IPS DF 4.7 (cell line): ENCODE measurements at regions not wholly inside any gene's neighbourhood (a gene's known extent, or its start where the extent isn't known, plus 50 kb on each side); places are given as distances from the start of the nearest gene placed in this dataset.

Source experiments
- DNase-seq: peaks from one replicate; pipeline ENCODE4 v3.0.0-alpha.2; 2013; ENCODE audit warnings: low spot score; ENCODE audit errors: extremely low read depth

DNA sequence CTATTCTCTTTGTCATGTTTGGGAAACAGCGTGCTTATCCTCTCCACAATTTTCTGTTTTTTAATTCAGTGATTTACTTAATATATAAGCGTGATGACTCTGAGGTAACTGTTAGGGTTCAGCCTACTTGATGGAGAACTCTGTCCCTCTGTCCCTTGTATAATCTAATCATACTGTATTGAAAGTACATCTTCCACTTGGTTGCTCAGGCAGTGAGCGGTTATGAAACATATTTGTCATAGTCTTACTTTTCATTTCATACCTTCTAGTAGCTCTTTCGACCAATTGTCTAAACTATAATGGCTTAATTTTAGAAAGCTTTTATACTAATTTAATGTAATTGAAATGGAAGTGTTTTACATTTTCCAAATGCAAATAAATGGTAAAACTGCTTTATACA is 469.0 kb downstream of the TLL1 start:
- DNase-seq, result no peak

DNA sequence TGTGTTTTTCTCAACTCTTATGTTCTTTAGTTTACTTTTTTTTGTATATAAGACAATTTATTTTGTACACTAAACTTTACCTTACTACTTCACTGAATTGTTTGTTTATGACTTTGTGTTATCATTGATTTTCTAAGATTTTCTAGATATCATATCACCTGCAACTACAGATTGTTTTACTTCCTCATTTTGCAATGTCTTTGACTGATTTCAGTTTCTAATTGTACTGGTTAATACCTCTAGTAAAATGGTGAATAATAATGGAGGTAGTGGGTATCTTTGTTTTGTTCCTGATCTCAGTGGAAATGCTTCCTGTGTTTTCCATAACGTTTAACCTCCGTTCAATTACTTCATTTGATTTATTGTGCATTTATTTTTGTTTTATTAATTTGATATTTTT is 490.2 kb downstream of the TLL1 start:
- DNase-seq, result no peak

DNA sequence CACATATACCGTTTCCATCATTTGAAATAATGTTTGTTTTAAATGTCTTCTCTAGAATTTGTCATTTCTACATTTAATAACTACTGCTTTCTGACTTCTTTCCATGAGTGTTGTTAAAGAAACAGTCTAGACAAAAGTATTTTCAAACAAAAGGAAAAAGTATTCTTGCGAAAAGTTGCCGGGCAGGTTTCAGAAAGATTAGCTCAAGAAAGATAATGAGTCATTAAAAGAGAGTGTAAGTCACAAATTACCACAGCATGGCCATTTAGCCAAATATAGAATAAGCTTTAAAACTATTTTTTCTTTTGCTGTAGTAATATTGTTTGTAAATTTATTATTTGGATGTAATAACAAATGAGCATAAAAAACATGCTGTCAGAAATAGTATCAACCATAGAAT is 493.0 kb downstream of the TLL1 start:
- DNase-seq, result no peak

DNA sequence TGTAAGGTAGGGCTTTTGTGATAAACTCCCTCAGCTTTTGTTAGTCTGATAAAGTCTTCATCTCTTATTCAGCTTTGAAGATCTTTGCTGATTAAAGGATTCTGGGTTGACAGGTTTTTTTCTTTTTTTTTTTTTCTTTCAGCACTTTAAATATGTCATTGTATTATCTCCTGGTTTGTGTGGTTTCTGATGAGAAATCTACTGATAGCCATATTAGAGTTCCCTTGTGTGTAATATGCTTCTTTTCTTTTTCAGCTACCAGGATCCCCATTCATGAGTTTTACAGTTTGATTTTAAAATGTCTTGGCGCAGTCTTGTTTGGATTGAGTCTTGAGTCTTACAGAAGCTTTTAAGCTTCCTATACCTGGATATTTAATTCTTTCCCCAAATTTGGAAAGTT is 504.5 kb downstream of the TLL1 start:
- DNase-seq, result no peak

DNA sequence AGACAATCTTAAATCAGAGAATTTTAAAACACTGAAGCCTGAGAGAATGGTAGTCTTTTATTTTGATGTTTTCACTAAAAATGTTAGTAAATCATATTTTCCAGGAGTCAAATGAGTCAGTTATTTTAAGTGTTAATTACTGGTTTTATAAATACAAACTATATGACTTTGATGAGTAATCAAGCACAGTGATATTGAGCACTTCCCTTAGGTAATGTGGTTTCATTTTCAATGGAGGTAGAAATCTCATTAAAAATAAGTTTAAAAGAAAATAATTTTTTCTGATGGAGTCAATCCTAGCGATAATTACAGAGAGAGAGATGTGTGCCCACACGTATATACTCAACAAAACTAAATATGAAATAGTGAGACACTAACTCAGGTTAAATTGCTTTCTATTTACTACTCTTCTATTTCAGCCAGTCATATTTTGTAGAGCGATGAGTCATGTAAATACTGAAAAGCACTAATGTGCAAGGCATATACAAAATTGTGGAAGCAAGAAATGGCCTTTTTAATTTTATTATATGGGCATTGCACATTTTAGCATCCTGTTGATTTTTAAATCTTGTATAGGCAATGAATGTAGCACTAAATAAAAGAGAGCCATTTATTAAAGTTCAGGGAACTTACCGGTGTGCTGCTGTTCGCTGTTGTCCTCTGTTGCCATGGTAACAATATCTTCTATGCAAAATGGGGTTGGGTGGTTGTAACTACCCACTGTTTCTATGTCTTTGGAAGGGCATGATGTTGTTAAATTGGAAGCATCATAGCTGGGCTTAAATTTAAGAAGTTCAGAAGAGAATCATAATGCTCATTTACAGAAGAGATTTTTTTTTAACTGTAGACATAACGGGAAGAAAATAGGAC is 513.7 kb downstream of the TLL1 start:
- DNase-seq, result no peak

DNA sequence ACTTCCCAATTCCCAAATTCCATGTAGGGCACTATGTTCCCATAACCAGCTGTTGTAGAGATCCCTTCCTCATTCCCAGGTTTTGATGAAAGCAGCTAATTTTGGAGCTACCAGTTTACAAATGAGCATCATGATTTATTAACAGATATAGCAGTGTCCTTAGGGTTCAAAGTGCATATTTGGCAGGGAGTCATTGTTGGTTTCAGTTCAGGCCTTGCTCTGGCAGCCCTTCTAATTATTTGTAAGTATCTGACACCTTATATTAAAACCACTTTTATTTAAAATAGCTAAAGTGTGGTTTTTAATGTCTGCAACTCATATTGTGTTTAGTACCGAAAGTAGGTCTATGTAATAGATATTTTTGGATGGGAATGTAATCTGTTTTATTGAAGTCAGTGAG is 518.5 kb downstream of the TLL1 start:
- DNase-seq, result no peak

DNA sequence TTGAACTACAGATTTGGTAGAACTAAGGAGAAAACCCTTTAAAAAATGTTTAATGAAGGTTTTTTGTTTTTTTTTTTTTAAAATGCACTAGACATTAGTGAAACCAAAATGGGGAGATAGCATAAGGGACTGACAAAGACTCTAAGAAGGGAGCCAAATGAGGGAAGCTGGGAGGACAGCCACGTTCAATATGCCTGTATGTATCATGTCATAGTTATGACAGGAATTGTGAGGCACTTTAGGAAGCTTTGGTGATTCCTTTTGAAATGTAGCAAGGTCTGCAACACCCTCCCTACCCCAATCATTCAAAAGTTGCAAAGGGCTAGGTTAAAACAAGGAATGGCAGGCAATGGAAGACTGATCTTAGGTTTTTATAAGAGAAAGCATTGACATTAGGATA is 526.0 kb downstream of the TLL1 start:
- DNase-seq, result no peak

DNA sequence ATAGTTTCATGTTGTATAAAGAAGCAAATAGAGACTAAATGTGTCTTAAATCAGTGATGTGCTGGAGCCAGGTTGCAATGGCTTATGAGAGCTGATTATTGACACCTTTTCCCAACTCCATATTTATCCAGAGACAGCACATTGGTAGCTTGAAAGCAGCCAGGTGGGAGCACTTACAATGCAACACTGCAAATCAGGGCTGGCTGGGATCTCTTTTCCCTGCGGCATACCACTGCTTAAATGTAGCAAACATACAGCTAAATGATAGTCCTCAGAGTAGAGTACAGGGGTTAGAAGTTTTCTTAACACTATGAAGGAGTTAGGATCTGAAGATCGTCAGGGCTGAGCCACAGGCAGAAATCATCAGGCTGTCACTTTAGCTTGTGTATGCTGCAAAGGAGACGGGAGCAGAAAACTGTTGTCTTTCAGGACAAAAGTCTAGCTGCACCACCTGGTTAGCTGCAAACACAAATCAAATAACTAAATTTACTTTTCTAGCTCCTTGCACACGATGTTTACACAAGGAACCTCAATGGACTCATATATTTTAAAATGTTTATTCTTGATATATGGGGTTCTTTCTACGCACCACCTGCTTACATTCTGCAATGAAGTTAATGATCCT is 527.3 kb downstream of the TLL1 start:
- DNase-seq, result no peak

DNA sequence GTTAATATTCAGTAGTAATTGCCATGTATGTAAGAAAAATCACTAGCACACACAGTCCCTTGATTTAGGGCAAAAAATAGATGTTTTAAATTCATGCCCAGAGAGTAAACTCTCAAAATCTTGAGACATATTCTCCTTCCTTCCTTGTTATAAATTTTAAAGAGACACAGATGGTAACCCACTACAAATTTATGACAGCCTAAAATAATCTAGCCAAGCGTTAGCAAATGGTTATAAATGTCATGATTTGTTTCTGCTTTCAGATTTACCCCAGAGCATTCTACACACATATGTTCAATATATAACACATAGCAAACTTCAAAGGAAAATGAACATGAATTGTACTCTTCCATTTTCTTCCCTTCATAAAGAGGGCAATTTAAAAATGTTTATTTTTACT is 540.3 kb downstream of the TLL1 start:
- no peak for DNase-seq

DNA sequence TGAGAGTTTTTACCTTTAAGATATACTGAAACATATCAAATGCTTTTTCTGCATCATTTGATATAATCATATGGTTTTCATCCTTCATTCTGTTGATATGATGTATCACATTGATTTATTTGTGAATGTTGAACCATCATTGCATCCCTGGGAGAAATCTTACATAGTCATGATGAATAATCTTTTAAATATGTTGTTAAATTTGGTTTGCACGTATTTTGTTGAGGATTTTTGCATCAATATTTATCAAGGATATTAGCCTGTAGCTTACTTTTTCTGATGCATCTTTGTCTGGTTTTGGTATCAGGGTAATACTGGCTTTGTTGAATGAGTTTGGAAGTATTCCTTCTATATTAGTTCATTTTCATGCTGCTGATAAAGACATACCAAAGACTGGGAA is 541.4 kb downstream of the TLL1 start:
- DNase-seq, result no peak

DNA sequence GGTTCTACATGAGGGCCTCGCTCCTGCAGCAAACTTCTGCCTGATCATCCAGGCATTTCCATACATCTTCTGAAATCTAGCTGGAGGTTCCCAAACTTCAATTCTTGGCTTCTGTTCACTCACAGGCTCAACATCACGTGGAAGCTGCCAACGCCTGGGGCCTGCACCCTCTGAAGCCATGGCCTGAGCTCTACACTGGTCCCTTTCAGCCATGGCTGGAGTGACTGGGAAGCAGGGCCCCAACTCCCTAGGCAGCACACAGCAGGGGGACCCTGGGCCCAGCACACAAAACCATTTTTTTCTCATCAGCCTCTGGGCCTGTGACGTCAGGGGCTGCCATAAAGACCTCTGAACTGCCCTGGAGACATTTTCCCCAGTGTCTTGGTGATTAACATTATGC is 542.7 kb downstream of the TLL1 start:
- DNase-seq, result no peak

DNA sequence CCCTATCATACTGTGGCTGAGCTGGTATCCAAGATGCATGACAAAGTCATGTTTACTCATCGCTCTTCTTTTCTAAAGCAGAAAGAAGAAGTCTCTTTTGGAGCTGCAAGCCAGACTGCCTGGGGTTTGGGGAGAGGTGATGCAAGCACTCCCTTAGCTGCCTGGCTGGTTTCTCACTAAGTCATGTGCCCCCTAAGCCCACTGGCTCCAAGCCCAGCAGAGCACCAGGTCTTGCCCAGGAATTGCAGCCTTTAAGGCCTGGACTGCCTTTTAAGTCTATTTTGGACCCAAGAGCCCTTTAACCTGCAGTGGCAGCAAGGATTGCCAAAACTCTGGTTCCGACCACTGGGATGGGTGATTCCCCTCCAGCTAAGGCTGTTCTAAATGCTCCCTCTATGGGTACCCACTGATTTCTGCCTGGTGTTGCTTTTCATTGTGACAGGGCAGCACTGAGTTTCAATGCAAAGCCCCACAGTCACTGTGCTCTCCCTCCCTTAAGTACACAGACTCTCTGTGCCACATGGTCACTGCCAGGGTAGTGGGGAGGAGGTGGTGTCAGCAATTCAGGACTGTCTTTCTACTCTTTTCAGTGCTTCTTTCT is 548.6 kb downstream of the TLL1 start:
- DNase-seq, result no peak

DNA sequence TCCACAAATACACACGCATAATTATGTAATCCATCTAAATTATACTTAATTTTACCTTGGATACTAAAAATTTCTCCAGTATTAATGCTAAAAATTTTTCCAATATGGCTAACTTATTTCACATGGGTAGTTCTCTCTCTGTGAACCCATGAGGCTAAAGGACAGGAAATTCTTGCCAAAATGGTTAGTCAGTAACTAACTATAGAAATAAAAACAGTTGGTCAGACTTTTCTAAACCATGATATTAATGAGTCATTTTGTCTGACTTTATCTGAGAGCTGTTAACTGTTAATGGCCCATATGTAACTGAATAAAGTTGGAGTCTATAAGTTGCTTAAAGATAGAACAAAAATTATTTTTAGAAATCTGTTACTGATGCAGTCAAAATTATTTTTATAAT is 549.4 kb downstream of the TLL1 start:
- DNase-seq, result no peak

DNA sequence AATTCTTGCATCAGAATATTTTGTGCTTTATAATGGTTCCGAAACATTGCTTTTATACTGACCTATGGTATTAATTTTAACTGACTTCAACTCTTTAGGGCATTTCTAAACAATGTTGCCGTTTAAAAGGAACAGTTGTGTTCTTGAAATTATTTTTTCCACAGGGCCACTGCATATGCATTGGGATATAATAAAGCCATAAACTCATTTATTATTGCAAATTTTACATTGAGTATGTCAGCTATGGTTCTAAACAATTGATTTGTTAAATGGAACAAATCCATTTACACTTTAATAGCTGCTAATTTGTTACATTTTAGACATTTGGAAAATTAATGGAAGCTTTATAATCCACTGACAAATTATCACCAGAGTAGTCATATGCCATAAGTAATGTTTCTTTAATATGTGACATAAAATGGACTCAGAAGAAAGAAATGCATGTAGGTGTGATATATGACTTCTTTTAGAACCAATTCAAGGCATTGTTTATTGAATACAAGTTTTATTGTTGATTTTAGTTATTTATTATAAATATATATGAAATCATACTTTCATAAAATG is 553.3 kb downstream of the TLL1 start:
- no peak for DNase-seq

DNA sequence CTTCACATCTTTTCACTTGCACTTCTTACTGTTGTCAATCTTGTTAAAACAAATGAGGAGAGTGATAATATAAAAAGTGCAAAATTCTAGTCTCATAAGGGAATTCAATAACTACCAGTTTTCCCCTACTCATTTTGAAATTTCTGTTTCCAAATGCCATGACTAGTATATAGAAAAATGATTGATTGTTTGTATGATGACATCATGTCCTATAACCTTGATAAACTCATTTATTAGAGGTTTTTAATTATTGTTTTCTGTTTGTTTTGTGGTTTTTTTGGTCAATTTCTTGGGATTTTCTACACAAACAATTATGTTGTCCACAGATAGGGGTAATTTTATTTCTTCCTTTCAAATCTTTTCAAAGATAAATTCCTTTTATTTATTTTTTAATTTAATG is 559.1 kb downstream of the TLL1 start:
- DNase-seq, result no peak

DNA sequence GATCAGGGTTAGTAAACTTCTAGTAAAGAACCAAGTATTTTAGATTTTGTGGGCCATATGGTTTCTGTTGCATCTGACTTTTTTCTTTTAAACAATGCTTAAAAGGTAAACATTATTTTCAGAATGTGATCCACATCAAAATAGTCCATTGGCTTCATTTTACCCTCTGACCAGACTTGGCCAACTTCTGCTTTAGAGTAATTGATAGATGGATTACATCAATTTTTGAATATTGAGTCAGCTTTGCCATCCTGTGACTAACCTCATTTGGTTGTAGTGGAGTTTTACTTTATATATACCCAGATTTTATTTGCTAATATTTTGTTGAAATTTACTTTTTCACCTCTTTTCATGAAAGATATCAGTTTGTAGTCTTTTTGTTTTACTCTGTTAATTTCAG is 559.8 kb downstream of the TLL1 start:
- no peak for DNase-seq

DNA sequence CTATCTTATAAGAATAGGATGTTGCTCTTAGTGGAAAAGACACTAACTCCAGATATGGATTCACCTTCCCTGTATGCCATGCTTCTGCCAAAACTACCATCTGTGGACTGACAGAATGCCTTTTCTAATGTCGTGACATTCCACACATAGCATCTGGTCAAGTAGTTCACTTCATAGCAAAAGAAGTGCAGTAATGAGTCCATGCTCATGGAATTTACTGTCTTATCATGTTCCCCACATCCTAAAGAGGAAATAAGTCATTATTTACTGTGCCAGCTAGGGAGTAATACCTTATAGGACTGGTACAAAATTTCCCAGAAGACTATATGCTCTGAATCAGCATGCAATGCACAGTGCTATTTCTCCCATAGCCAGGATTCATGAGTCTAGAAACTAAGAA is 562.4 kb downstream of the TLL1 start:
- no peak for DNase-seq

DNA sequence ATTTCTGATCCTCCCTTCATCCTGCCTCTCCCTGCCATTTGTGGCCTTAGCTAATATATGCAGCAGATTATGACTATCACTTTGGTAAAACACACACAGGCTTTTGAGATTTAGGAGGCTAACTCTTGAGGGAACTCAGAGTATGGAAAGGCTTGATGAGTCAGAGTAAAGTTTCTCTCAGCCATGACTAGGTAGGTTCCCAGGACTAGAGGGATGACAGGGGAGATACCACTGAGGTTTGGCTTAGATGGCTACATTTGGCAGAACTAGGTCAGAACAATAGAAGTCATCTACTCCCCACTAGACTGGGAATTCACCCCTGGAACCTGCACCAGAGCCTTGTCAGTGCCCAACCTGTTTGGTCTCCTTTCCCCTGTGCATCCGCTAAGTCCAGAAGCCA is 585.7 kb downstream of the TLL1 start:
- no peak for DNase-seq

DNA sequence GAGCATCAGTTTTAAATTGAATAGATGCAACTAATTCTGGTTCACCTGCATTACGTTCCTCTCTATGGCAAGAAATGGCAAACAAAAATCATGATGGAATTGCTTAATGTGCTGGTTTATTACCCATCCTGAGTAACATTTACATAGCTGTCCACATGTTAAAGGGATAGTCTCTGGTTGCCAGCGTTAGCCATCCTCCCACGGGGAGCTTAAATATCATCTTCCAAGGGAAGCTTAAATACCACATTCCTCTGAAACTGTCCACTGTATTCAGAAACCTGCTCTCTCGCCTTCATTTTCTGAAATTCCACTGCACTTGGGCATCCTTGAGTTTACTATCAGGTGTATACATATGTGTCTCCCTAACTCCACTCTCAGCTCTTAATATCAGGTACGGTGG is 586.6 kb downstream of the TLL1 start:
- no peak for DNase-seq

DNA sequence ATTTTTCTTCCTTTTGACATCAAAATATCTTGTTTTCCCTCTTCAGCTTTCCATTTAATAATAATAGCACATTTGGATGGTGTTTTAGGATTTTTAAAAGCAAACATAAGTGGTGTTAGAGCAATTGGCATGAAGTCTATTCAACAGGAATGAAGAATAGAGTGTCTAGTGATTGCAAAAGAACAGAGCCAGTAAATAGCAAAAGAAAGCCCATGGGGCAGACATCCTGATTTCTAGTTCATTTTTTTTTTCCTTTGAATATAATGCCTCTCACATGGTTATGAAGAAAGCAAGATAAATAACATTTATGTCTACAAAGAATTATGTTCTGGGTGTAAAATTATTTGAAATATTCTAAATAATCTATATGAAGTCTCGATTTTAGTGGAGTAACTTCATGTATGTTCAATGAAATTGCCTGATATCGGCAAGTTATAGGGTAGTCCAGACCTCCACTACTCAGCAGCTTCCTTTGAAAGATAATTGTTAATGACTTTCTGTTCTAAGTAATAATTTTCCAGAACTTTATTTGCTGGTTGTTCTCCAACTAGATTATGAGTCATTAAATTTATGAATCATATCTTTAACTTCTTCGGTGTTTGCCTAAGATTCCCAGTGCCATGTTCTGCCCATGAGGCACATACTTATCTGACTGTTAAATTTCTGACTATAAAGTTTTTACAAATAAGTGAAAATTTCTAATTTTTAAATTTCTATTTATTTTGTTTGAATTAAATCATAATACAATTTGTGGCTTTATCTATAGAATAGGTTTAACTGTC is 587.9 kb downstream of the TLL1 start:
- no peak for DNase-seq

DNA sequence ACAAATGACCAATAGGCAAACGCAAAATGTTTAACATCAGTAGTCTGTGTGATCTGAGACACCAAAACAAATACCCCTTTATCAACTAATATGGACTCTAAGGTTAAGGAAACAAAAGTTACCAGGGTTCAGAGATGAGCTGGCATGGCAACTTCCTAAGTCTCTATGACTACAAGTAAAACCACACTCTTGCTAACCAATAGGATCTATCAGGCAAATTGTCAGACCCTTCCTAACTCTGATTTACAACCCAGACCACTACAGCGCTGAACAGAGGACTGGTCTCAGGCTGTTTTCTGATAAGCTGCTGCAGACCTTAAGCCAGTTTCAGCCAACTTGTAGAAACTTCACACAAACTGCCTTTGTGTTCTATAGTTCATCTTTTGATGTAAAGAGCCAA is 608.0 kb downstream of the TLL1 start:
- DNase-seq, result no peak

DNA sequence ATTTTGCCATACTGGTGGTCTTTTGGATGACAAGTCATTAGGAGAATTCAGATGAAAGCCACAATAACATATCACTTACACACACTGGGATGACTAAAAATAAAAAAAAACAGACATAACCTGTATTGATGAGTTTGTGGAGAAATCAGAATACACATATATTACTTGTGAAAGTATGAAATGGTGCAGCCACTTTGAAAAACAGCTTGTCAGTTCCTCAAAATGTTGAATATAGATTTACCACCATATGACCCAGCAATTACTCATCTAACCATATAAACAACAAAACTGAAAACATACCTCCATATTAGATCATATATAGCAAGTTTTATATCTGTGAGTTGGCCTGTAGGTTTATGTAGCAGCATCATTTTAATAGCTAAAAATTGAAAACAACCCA is 608.7 kb downstream of the TLL1 start:
- no peak for DNase-seq
